Pancreas (tissue), 10 donors: ENCODE measurements at regions not wholly inside any gene's neighbourhood (a gene's known extent, or its start where the extent isn't known, plus 50 kb on each side); places are given as distances from the start of the nearest gene placed in this dataset.

ENCODE experiments used
- ATAC-seq, 4 donors: fragments of 200-7000 bp; cut with Tn5 transposase; one replicate each; pipeline versions ENCODE4 v1.8.0 to v1.9.1; 2020; ENCODE audit warnings: mild to moderate bottlenecking in 4 of 4, moderate library complexity in 4 of 4
- DNase-seq, 6 donors: peaks; one replicate each; pipeline ENCODE4 v3.0.0-alpha.2; 2020
- FAIRE-seq: peaks from 2 replicates; lab custom pipeline; 2012; peaks lifted over from hg19 to GRCh38; lab: Jason Lieb, UNC
- H3K27ac ChIP-seq, 4 donors: fragments of 200-600 bp; sonication (generic); 1 replicate in 3 of 4; 2 replicates in 1 of 4; pipeline versions ENCODE4 v1.5.0 to v1.8.0; 2020
- H3K27me3 ChIP-seq, 4 donors: fragments of 200-600 bp; one replicate each; pipeline ENCODE4 v1.8.0; 2021
- H3K36me3 ChIP-seq, 3 donors: fragments of 200-600 bp; sonication (generic) in 1 of 3; one replicate each; pipeline versions ENCODE4 v1.5.0 to v1.8.0; 2020 to 2021
- H3K4me1 ChIP-seq, 3 donors: fragments of 200-600 bp; one replicate each; pipeline ENCODE4 v1.8.0; 2021
- H3K4me3 ChIP-seq, 4 donors: fragments of 200-600 bp; sonication (generic) in 2 of 4; one replicate each; pipeline versions ENCODE4 v1.5.0 to v1.8.0; 2020 to 2021
- H3K9me3 ChIP-seq, 4 donors: fragments of 200-600 bp; one replicate each; pipeline ENCODE4 v1.8.0; 2021
- CTCF ChIP-seq, 4 donors: fragments of 200-600 bp; sonication (generic) in 3 of 4; IDR thresholded peaks; one replicate each; pipeline versions ENCODE4 v1.5.0 to v1.8.0; 2021; ENCODE audit warnings: antibody characterized with exemption in 4 of 4
- WGBS, 2 donors: extraction: QIAGEN DNeasy Blood & Tissue Kit; methylation state at CpG; one replicate each; pipeline ENCODE4 v1.1.7; 2013; 5-methylcytosine and 5-hydroxymethylcytosine counted together
- intact Hi-C, 3 donors: fragments of 100-400 bp; cut with DNase I; formaldehyde crosslinking; loops; one replicate each; pipeline versions ENCODE4 v1.11.1 to v1.14.2; 2022
- donor health status: healthy with polysubstance abuse.
- donor health status: DM: no; HTN: no; CAD: no; lungs with moderate emphysema.
- donor health status: DM: no; HTN: no; CAD: no.
- donor health status: control.
- donor health status: control.
- donor health status: Bipolar disorder and iron deficiency.
- donor health status: DM: yes; HTN: yes; CAD: no.
- donor health status: DM: no; HTN: no; CAD: no.
- donor health status: DM: no; HTN: no; CAD: no.
- donor health status: DM: yes; HTN: yes; CAD: no.

GRCh38 chr10:2111965-2112364 is 374.6 kb upstream of the ADARB2 start:
- Histone ChIP-seq H3K4me3 (no peak overlapping the region), H3K27ac (no peak overlapping the region), H3K4me1 (no peaks in the 10 kb centered on the region), H3K36me3 (no peaks in the 10 kb centered on the region), H3K27me3 (no peaks in the 10 kb centered on the region), H3K9me3 (no peaks in the 10 kb centered on the region)
- no peak for TF ChIP-seq CTCF (IDR thresholded peaks at IDR 0.05)
- FAIRE-seq (no peak), ATAC-seq (no peak), DNase-seq (no peak)
- WGBS, 2 donors = 60 to 67% methylated on average over 8 of the region's 8 CpGs
- intact Hi-C loops = no loop called here

- H3K4me3 ChIP-seq = no peak overlapping the region
- no peak for TF ChIP-seq CTCF (IDR thresholded peaks at IDR 0.05)
- no peaks in the 10 kb centered on the region for H3K9me3 ChIP-seq
- no peaks in the 10 kb centered on the region for H3K4me1 ChIP-seq
- H3K27me3 ChIP-seq = no peaks in the 10 kb centered on the region
- ATAC-seq = no peak
- WGBS, 2 donors = 86 to 87% methylated on average over 1 of the region's 1 CpG
- no peak for DNase-seq
- intact Hi-C loops = no loop called here
- no peaks in the 10 kb centered on the region for H3K36me3 ChIP-seq
- no peak overlapping the region for H3K27ac ChIP-seq
- FAIRE-seq = no peak
These were observed 371.2 kb upstream of the ADARB2 start for GRCh38 chr10:2108496-2108895.

DNA sequence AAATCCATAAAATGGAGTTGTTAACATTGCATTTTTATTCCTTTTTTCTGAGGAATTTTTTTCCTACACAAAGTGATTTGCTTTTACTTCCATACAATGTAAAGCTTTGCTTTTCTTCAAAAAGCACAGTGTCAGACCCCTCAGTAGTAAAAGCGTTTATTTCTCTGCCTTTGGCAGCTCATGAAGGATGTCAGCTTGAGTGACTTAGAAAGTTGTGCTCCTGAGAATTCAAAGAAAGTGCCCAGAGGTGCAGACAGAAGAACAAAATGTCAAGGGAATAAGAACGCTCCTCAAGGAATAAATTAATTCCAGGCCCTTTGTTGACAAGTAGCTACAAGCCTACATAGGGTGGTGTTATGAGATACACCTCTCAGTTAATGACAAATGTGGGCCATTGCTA is 369.3 kb upstream of the ADARB2 start:
- Histone ChIP-seq H3K36me3 (no peaks in the 10 kb centered on the region), H3K4me1 (no peaks in the 10 kb centered on the region), H3K9me3 (no peaks in the 10 kb centered on the region), H3K27ac (no peak overlapping the region), H3K4me3 (no peak overlapping the region), H3K27me3 (no peaks in the 10 kb centered on the region)
- FAIRE-seq = no peak
- WGBS, 2 donors = 63 to 65% methylated on average over 2 of the region's 2 CpGs
- intact Hi-C loops = no loop called here
- DNase-seq = no peak
- ATAC-seq = no peak
- TF ChIP-seq CTCF (IDR thresholded peaks at IDR 0.05) = no peak

- Histone ChIP-seq H3K4me1 (no peaks in the 10 kb centered on the region), H3K27ac (no peak overlapping the region), H3K4me3 (no peak overlapping the region), H3K36me3 (no peaks in the 10 kb centered on the region), H3K9me3 (no peaks in the 10 kb centered on the region), H3K27me3 (no peaks in the 10 kb centered on the region)
- WGBS, 2 donors = 81 to 89% methylated on average over 16 of the region's 16 CpGs
- FAIRE-seq = no peak
- ATAC-seq = no peak
- TF ChIP-seq CTCF (IDR thresholded peaks at IDR 0.05) = no peak
- no peak for DNase-seq
- intact Hi-C loops = no loop called here
These were observed 362.0 kb upstream of the ADARB2 start for GRCh38 chr10:2099321-2099720.

DNA sequence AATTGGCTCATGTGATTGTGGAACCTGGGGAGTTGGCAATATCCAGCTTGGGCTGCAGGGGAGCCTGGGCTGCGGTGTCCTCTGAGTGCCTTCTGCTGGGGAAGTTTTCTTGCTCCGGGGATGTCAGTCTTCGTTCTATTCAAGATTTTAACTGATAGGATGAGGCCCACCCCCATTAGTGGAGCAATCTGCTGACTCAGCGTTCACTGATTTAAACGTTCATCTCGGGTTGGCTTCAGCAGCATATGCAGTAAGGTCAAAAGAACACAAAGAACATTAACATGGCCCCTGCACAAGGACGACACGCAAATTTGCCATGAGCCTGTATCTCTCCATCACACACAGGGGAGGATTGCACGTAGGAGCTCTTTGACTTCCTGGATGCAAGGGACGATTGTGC is 360.6 kb upstream of the ADARB2 start:
- Histone ChIP-seq H3K36me3 (no peaks in the 10 kb centered on the region), H3K27me3 (no peaks in the 10 kb centered on the region), H3K4me1 (no peaks in the 10 kb centered on the region), H3K9me3 (no peaks in the 10 kb centered on the region), H3K27ac (no peak overlapping the region), H3K4me3 (no peak overlapping the region)
- ATAC-seq (no peak), DNase-seq (no peak), FAIRE-seq (no peak)
- 71 to 84% methylated on average over 10 of the region's 10 CpGs for WGBS, 2 donors
- no peak for TF ChIP-seq CTCF (IDR thresholded peaks at IDR 0.05)
- intact Hi-C loops = no loop called here
